Esophagus muscularis mucosa (tissue), 3 donors: ENCODE measurements at regions not wholly inside any gene's neighbourhood (a gene's known extent, or its start where the extent isn't known, plus 50 kb on each side); places are given as distances from the start of the nearest gene placed in this dataset.

Experiments used
- CTCF ChIP-seq, 3 experiments: fragments of 200-600 bp in 2 of 3; fragments of 450-650 bp in 1 of 3; sonication (generic) in 2 of 3; IDR thresholded peaks; one replicate each; pipeline ENCODE4 v1.5.1; 2017 to 2019; ENCODE audit warnings: antibody characterized with exemption in 3 of 3, mild to moderate bottlenecking in 2 of 3, moderate library complexity in 1 of 3
- EP300 ChIP-seq: sonication (generic); formaldehyde crosslinking; IDR thresholded peaks from one replicate; pipeline ENCODE4 v1.6.1; 2017; ENCODE audit warnings: antibody characterized with exemption

- no peak for TF ChIP-seq EP300
- TF ChIP-seq CTCF (IDR thresholded peaks at IDR 0.05) = no peak
Measured at GRCh38 chr7:33764752-33765451, 140.4 kb upstream of the BMPER start.
